HG03469 (cell line): ENCODE measurements at regions not wholly inside any gene's neighbourhood (a gene's known extent, or its start where the extent isn't known, plus 50 kb on each side); places are given as distances from the start of the nearest gene placed in this dataset.

Experiments used
- ATAC-seq: cut with Tn5 transposase; IDR thresholded peaks from one replicate; pipeline ENCODE4 v1.9.1; 2021; ENCODE audit warnings: mild to moderate bottlenecking, moderate library complexity, moderate number of reproducible peaks; ENCODE audit not compliant: unreplicated experiment

DNA sequence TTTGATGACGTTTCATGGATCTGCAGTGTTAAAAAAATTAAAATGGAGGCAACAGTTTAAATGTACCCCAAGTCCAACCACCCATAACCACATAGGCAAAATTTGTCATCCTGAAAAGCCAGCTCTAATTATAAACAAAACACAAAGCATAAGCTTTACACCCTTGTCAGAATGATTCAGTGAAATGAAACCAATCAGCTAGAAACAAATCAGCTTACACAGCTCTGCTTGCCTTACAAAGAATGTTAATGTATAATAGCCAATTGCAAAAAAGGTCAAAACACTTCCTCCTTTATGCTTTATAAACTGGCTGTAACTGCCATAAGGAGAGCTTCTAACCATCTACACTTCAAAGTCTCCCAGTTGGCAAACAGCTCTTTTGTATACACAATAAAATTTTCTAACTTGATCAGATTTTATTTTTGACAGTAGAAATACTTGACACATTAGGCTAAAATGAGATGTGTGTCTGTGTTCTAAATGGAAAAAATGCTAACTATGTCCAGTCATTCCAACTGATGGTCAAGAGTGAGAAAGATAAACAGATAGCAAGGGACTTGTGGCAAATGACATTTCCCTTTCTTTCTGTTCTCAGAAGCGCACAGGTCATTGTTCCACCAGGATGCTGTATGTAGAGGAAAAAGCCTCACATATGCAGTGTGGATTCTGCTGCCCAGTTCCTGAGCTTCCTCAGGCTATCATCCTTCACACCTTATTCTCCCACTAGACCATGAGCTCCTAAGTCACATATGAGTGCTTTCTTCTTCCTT is 344.3 kb upstream of the ID4 start:
- no peak for ATAC-seq

DNA sequence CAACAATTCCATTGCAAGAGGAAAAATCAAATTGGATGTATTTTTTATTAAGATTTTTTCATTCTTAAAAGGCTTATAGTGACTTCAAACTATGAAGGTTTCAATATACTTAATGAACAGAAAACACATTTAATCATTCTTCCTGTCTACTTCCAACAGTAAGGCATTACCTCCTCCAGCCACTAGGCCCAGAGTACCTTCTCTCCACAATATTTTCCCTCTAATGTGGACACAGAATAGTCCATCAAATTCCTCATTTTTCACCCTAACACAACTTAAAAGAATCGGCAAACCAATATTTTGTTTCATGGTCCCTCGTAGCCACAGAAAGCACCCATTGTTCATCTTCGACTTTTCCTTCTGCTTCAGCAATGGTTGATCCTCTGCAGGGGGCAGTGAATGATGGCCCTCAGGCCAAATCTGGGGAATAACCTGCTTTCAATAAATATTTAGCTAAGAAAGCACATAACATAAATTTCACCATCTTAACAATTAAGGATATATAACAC is 335.4 kb upstream of the ID4 start:
- no peak for ATAC-seq

DNA sequence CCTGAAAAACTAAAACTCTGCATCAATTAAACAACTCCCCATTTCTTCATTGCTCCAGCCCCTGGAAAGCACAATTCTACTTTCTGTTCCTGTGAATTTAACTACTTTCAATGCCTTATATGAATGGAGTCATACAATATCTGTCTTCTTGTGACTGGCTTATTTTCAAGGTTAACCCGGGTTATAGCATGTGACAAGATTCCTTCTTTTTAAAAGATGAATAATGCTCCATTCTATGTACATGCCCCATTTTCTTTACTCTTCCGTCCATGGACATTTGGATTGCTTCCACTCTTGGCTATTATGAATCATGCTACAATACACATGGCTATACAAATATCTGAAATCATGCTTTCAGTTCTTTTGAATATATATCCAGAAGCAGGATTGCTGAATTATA is 334.9 kb upstream of the ID4 start:
- ATAC-seq = no peak

DNA sequence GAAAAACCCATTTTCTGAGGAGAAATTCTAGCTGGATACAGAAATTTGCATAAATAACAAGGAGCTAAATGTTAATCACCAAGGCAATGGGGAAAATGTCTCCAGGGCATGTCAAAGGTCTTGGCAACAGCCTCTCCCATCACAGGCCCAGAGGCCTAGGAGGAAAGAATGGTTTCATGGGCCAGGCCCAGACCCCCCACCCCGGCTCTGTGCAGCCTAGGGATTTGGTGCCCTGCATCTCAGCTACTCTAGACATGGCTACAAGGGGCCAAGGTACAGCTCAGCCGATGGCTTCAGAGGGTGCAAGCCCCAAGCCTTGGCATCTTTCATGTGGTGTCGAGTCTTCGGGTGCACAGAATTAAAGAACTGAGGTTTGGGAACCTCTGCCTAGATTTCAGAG is 321.2 kb upstream of the ID4 start:
- ATAC-seq = no peak

DNA sequence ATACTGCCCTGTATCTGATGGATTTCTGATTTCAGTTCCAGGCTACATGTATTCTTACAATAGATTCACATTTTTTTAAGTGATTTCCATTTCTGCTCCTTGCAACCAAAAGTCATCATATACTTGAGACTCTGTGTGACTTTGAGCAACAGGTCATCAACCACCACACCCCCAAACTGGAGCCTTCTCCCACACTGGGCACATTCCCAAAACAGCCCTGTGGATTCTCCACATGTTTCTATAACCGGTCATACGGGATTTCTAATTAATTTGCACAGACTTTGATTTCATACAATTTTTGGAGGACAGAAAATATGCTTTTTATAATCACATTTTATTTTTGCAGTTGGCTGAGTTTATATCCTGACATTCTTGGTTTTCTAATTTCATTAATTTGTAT is 317.2 kb upstream of the ID4 start:
- ATAC-seq = no peak

DNA sequence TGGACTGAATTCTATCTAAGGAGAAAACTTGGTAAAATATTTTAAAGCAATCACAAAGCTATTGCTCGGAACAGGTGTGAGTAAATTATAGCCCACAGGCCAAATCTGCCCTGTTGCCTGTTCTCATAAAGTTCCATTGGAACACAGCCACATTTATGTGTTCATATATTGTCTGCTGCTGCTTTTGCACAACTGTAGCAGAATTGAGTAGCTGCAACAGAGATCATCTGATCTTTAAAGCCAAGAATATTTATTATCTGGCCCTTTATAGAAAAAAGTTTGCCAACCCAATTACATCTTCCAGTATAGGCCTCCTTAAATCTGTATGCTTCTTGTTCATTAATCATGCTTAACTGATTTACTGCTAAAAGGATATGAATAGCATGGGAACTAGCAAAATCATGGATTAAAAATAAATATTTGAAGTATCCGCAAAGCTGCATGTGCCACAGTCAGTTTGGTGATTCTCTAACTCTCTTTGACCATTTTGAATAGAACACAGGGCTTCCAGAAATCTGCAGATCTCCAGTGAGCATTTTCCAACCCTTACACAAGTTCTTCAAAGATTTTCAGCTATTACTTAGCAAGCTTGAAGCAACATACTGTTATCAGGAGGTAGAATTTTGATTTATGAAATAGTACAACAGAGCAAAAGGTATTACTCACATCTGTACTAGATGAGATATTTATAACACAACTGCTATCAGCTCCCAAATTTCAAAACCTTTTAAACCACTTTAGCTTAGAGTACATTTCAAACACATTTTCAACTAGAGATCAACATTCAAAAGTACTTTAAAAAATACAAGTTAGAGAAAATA is 312.6 kb upstream of the ID4 start:
- ATAC-seq = no peak

DNA sequence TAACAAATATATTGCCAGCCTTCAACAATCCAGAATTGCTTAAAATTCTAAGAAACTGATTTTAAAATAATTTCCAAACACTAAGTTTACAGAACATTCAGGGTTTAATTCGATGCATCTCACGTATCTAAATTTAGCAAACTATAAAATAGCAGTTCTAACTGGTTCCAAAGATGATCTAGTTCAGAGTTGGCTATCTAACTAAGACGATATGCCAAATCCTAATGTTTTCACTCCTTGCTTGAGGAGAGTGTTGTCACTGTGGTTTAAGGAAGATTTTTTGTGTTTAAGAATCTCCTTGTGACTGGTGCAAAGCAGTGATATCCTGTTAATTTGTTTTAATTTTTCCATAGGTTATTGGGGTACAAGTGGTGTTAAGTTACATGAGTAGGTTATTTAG is 311.5 kb upstream of the ID4 start:
- no peak for ATAC-seq

DNA sequence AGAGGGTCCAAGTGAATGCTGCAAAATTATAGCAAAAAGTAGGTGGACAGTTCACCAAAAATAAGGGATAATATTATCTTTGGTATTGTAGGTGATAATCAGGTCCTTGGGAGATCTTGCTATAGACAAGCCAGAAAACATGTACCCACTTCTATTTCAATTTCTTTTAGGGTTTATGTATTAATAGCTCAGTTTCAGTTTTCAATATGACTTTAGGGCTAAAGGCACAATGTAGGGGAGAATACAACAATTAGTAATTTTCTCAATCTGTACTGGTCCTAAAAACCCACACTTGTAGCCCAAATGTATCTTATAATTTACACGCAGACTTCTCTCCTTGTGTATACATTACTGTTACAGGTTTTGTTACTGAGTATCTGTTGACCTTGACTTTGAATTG is 307.0 kb upstream of the ID4 start:
- no peak for ATAC-seq

DNA sequence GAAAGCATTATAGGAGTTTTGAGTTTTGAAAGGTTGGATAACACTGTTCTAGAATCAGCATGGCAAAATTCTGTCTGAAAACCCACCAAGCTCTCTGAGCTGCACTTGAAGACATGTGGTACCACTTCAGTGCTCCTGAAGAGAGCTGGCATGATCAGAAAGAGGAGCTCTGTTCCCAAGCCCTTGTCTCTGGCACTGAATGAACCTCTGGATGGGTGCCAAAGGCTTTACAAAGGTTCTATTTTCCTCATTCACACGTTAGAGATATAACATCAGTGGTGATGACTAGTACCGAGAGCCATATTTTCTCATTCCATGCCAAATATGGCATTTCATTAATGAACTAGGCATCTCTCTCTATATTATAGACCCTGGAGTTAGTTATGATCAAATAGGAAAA is 301.8 kb upstream of the ID4 start:
- no peak for ATAC-seq

DNA sequence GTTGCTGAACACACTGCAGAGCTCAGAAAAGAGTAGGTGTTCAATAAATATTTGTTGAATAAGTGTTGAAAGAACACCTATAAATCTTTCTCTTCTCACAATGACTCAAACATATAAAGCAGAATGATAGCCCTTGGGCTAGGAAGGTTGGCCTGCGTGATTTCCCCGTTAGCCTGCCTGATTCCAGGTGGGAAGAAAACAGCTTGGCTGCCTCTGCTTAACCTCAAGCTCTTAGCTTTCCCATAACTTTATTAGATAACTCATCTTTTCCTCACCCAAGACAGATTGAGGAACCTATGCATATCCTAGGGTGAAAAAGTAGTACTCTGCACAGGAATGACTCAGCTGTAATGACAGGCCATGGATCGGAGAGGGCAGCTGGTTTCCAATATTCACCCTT is 300.3 kb upstream of the ID4 start:
- ATAC-seq = no peak

DNA sequence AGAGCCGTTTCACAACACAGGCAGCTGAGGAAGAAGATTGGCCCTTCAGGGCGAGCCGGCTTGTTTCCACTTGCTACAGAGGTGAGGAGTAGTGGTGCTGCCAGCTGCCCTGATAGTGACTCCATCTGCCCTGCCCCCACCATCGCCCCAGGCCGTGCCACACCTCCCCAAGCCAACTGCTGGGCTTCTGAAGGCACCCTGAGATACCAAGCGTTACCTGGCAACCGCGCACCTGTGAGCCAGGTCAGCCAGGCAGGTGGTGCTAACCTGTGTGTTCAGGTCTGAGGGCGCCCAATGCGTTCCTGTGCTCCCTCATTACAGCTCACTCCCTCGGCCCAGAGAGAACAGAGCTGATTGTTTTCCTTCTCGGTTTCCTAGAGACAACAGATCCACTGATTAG is 299.1 kb upstream of the ID4 start:
- ATAC-seq = no peak

DNA sequence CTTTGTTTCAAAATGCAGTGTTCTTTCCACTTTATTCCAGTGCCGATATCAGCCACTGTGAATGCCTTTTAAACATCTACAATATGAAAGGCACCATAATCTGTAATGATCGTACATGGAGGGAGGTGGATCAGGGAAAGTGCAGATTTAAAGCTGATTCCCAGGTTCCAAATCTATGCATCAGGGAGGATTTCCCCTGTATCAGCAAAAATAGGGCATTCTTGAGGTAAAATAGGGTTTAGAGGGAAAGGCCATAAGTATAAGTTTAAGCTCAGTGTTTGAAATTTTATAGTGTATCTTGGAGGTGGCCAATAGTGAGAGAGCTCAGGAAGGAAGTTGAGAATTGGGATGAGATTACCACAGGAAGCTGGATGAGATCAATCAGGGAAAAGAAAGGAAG is 289.7 kb upstream of the ID4 start:
- no peak for ATAC-seq

DNA sequence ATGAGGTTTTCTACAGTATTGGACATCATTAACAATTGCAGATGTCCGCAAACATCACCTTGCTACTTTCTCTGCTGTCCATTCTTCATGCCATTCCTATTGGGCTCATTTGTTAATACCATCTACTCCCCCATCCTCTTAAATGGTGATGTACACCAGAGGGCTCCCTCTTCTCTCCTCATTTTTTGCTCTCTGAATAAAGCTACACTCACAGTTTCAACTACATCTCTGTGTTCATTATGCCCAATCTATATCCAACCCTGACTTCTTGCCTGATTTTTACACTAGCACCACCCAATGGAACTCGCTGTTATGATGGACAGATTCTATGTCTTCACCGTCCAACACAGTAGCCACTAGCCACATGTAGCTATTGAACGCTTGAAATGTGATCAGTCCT is 288.1 kb upstream of the ID4 start:
- ATAC-seq = no peak

DNA sequence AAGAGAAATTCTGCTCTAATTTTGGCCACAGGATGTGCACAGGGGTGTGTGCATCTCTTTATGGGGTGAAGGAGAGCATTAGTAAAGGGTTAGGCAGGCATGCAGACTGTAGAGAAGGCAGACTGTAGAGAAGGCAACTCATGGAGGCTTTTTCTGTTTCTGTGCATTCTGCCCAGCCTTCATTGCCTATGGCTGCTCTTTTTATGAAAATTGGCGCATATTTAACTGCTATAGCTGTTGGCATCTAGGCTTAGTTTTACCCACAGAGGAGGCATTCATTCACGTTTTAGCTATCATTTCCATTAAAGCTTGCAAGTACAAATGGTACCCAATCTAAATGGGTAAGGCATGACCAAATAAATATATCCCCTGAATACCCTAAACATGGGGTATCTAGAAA is 286.8 kb upstream of the ID4 start:
- ATAC-seq = no peak

DNA sequence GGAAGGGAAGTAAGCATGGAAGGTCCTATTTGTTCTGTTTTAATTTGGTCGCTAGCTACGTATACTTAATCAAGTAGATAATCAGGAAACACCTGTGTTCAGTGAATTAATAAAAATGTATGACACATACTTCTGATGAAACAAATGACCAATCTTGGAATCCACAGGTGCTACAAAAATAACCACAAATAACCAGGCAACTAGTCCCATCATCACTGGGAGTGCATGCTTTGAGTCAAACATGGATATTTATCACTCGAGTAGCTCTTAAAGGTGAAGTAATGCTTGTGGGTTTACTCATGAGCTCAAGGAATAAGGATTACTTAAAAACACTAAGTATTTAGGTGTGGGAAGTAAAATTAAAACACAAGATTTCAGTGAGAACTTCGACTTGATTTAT is 285.6 kb upstream of the ID4 start:
- no peak for ATAC-seq

DNA sequence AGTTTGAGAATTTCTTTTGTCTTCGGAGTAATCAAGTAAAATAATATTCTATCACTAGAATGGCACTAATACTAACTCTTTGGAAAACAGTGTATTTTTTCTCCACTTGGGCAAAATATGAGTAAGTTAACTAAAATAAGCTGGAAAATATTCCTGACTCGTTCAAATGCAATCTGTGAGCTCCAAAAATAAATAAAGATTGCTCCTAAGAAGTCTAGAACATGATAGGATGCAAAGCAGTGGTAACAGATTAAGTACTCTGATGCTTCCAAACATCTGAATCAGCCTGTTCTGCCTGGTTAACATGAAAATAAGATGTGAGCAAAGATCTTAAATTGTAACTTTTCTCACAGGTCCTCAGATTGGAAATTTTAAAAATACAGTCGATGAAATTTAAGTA is 285.1 kb upstream of the ID4 start:
- ATAC-seq = no peak

DNA sequence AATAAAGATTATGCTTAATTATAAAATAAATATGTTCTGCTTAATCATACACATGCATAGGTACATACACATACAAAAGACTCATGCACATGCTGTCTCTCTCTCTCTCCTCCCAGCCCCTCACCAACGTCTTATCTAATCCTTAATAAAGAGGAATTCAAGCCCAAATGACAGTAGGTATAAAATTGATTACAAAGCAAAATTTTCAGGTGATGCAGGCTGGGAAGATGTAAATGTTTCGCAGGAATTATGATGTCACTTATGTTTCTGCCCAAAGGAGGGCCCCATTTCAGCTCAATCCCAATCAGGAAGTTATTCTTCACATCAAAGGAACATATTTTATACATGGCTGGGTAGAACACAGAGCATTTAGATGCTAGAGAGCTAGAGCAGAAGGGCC is 284.6 kb upstream of the ID4 start:
- no peak for ATAC-seq

DNA sequence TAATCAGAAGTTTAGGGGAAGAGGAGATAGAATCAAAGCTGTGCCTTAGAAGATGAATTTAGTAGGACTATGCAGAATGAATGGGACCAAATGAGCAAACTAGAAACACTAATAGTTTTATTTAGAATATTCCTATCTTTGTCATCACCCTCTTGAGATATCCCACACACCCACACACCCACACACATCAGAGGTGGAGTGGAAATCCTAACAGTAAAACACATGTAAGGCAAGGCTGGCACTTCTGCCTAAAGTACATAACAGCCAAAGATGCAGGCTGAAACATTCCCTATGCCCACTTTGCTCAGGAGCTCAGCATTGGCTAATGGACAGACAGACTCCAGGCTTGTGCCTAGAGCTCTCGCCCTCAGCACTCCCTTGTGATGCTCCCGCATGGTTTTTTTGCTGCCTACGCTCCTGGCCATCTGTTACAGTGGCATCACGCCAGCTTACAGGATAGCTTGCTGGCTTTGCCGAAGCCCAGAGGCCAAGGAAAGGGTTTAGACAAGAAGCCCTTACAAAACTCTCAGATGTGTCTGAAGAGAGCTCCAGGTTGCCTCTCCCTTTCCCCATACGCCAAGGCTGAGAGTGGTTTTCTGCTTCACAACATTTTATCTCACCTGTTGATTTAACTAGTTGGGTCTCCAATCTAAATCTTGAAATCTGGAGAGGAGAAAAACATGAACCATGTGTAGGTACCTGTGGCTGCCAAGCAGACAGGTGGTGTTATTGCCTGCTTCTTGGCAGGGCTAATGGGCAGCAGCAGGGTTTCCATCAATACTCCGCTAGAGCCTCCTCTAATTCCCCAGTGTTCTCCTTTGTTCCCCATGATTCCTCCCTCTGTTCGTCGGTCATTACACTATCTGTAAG is 282.6 kb upstream of the ID4 start:
- ATAC-seq = no peak

DNA sequence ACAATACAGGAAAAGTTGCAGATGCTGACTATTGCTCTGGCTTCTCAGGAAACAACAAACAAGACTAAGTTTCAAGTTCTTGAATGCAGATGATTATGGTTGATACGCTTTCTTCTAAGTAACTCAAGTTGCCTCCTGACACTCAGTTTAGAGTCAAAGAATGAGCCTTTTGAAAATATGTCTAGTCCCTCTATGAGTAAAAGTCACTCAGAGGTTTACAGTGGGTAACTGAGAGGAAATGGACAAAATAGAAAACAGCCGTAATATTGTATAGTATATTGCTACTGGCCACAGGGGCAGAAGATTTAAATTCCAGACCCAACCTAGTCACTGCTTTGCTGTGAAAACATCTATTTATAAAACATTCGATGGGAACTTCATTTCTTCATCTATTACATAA is 280.0 kb upstream of the ID4 start:
- no peak for ATAC-seq

DNA sequence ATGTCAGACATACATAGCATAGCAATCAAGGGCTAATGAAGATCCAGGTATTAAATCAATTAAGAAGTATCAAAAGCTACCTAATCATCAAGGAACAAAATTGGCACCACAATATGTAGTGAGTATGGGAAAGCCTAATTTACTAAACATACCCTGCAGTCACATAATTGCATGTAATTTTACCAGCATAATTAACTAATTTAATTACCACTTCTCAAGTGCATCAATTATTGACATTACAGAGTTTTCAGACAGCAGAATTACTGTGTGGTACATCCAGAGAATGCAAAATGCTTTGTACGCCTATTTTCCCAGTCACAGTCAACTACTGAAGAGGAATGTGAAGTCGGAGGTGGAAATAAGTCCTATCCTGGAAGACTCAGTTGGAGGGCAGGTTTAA is 279.0 kb upstream of the ID4 start:
- ATAC-seq = no peak

DNA sequence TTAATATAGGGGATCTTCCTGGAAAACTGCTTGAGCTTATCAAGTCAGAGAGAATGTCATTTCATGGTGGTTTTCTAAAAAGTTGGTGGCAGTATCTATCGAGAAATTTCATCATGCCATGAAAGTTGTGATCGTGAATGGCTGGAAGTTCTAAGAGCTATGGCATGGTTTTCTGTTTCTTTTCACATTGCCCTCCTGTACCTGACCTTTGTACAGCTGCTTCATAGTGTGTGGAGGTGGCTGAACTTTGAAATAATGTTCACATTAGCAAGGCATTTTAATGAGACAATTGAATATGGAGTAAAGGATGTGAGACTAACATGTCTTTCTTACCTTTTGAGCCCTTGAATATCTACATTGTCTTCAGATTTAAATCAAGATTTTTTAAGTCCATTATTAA is 278.2 kb upstream of the ID4 start:
- no peak for ATAC-seq
